Caco-2 (cell line): ENCODE measurements at regions not wholly inside any gene's neighbourhood (a gene's known extent, or its start where the extent isn't known, plus 50 kb on each side); places are given as distances from the start of the nearest gene placed in this dataset.

Experiments used
- BruUV-seq: library from RNA; stranded (reverse); fragments of 400-500 nt; replicated peaks from 2 replicates; lab custom pipeline; 2021; lab: Mats Ljungman, UMichigan
- CTCF ChIA-PET: fragments of 300-600 bp; sonication (Branson Sonifier 250); formaldehyde crosslinking; loops from one replicate; lab custom pipeline; 2022; ENCODE audit warnings: antibody characterized with exemption; lab: Charles Lee
- POLR2A ChIA-PET: fragments of 300-600 bp; sonication (Branson Sonifier 250); formaldehyde crosslinking; loops from one replicate; lab custom pipeline; 2022; ENCODE audit warnings: antibody characterized with exemption; lab: Charles Lee
- DNase-seq, 2 experiments: peaks; one replicate each; pipeline versions ENCODE4 v3.0.0 to v3.0.0-alpha.2; 2020 to 2022
- H3K27me3 ChIP-seq: replicated peaks from 2 replicates; pipeline ENCODE4 v1.6.0; 2011; ENCODE audit warnings: low read length; ENCODE audit not compliant: control insufficient read depth, insufficient read depth
- H3K36me3 ChIP-seq: 2 replicates; pipeline ENCODE4 v1.5.1; 2011; ENCODE audit warnings: low read length; ENCODE audit not compliant: control insufficient read depth, insufficient read depth
- H3K4me1 ChIP-seq: fragments of 250-450 bp; sonication (Bioruptor Pico); 2 replicates; pipeline ENCODE4 v1.5.1; 2020; ENCODE audit warnings: mild to moderate bottlenecking
- H3K4me3 ChIP-seq: 2 replicates; pipeline ENCODE4 v1.5.1; 2011; ENCODE audit warnings: low read depth, mild to moderate bottlenecking, control low read depth, low read length
- H3K9me3 ChIP-seq: fragments of 250-450 bp; sonication (Bioruptor Pico); 2 replicates; pipeline ENCODE4 v1.5.1; 2020; ENCODE audit warnings: mild to moderate bottlenecking, moderate library complexity
- H3K27ac Mint-ChIP-seq: one replicate; pipeline ENCODE4 v1.8.0; 2022; ENCODE audit warnings: mixed read lengths; ENCODE audit not compliant: unreplicated experiment
- H3K27me3 Mint-ChIP-seq: one replicate; pipeline ENCODE4 v1.8.0; 2022; ENCODE audit warnings: mixed read lengths; ENCODE audit not compliant: insufficient read depth, unreplicated experiment
- H3K36me3 Mint-ChIP-seq: one replicate; pipeline ENCODE4 v1.8.0; 2022; ENCODE audit warnings: mild to moderate bottlenecking, mixed read lengths; ENCODE audit not compliant: insufficient read depth, unreplicated experiment
- H3K4me1 Mint-ChIP-seq: one replicate; pipeline ENCODE4 v1.8.0; 2022; ENCODE audit warnings: low read depth, mixed read lengths; ENCODE audit not compliant: unreplicated experiment
- H3K4me3 Mint-ChIP-seq: one replicate; pipeline ENCODE4 v1.8.0; 2022; ENCODE audit warnings: mild to moderate bottlenecking, moderate library complexity, mixed read lengths; ENCODE audit not compliant: unreplicated experiment
- H3K9me3 Mint-ChIP-seq: one replicate; pipeline ENCODE4 v1.8.0; 2022; ENCODE audit warnings: mixed read lengths; ENCODE audit not compliant: unreplicated experiment
- intact Hi-C: fragments of 100-400 bp; cut with micrococcal nuclease; formaldehyde crosslinking; loops from one replicate; pipeline ENCODE4 v1.10.0; 2022; ENCODE audit not compliant: unreplicated experiment
- TF ChIP-seq, protein P1 (sequence below), 2 experiments: fragments of 200-600 bp in 1 of 2; IDR thresholded peaks; 1 replicate in 1 of 2; 2 replicates in 1 of 2; pipeline versions ENCODE4 v1.5.1 to v1.8.0; 2011 to 2022; ENCODE audit warnings: antibody characterized with exemption in 1 of 2, control low read depth in 1 of 2, inconsistent platforms in 1 of 2, low read depth in 1 of 2, low read length in 1 of 2, mild to moderate bottlenecking in 1 of 2, moderate library complexity in 1 of 2; ENCODE audit not compliant: insufficient read depth in 1 of 2, severe bottlenecking in 1 of 2, unreplicated experiment in 1 of 2

DNA sequence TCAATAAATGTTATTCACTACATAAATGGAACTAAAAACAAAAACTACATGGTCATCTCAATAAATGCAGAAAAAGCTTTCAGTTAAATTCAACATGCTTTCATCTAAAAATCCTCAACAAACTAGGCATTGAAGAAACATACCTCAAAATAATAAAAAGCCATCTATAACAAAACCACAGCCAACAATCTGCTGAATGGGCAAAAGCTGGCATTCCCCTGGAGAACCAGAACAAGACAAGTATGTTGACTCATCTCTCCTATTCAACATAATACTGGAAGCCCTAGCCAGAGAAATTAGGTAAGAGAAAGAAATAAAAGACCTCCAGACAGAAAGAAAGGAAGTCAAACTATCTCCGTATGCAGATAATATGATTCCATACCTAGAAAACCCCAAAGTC lies 759.9 kb downstream of the EPHA3 start:
- intact Hi-C loops = no loop called here
- no peaks in the 10 kb centered on the region for H3K36me3 Mint-ChIP-seq
- no peaks in the 10 kb centered on the region for H3K27me3 ChIP-seq
- no peak overlapping the region for H3K27ac Mint-ChIP-seq
- CTCF ChIA-PET = no interaction called here
- no peaks in the 10 kb centered on the region for H3K9me3 ChIP-seq
- H3K36me3 ChIP-seq = no peaks in the 10 kb centered on the region
- no peaks in the 10 kb centered on the region for H3K4me1 Mint-ChIP-seq
- TF ChIP-seq, protein P1, sequence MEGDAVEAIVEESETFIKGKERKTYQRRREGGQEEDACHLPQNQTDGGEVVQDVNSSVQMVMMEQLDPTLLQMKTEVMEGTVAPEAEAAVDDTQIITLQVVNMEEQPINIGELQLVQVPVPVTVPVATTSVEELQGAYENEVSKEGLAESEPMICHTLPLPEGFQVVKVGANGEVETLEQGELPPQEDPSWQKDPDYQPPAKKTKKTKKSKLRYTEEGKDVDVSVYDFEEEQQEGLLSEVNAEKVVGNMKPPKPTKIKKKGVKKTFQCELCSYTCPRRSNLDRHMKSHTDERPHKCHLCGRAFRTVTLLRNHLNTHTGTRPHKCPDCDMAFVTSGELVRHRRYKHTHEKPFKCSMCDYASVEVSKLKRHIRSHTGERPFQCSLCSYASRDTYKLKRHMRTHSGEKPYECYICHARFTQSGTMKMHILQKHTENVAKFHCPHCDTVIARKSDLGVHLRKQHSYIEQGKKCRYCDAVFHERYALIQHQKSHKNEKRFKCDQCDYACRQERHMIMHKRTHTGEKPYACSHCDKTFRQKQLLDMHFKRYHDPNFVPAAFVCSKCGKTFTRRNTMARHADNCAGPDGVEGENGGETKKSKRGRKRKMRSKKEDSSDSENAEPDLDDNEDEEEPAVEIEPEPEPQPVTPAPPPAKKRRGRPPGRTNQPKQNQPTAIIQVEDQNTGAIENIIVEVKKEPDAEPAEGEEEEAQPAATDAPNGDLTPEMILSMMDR (IDR thresholded peaks at IDR 0.05; ENCODE audit: insufficient read depth in 1 of 2, low read depth in 1 of 2, low read length in 1 of 2, severe bottlenecking in 1 of 2, unreplicated experiment in 1 of 2) = no peak
- no peak overlapping the region for H3K4me3 Mint-ChIP-seq
- no peak for DNase-seq
- no peaks in the 10 kb centered on the region for H3K9me3 Mint-ChIP-seq
- no peaks in the 10 kb centered on the region for H3K27me3 Mint-ChIP-seq
- H3K4me3 ChIP-seq = no peak overlapping the region
- POLR2A ChIA-PET = no interaction called here
- BruUV-seq = no TSS peak
- no peaks in the 10 kb centered on the region for H3K4me1 ChIP-seq

DNA sequence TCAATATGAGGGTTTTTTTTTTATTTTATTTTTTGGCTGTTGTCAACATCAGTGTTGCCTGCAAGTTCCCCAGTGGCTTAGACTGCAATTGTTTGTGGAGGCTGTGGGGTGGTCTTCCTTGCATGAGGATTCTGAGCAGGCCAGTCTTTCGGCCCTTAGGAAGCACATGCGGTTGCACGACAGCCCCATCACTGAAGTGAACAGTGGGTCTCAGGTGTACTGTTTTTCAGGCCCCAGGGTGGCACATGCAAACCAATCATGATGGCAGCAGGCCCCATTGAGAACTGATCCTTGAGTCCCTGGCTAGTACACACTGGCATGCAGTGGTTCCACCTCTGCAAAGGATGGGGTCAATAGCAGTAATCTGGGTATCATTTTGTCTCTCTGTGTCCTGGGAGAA lies 768.7 kb downstream of the EPHA3 start:
- Mint-ChIP-seq H3K27ac (no peak overlapping the region), H3K36me3 (no peaks in the 10 kb centered on the region), H3K4me1 (no peaks in the 10 kb centered on the region), H3K4me3 (no peak overlapping the region), H3K9me3 (no peaks in the 10 kb centered on the region), H3K27me3 (no peaks in the 10 kb centered on the region)
- POLR2A ChIA-PET = no interaction called here
- DNase-seq = no peak
- Histone ChIP-seq H3K27me3 (no peaks in the 10 kb centered on the region), H3K36me3 (no peaks in the 10 kb centered on the region), H3K4me3 (no peak overlapping the region), H3K9me3 (no peaks in the 10 kb centered on the region), H3K4me1 (no peaks in the 10 kb centered on the region)
- intact Hi-C loops = no loop called here
- CTCF ChIA-PET = no interaction called here
- no TSS peak for BruUV-seq
- TF ChIP-seq, protein P1 (IDR thresholded peaks at IDR 0.05; ENCODE audit: insufficient read depth in 1 of 2, low read depth in 1 of 2, low read length in 1 of 2, severe bottlenecking in 1 of 2, unreplicated experiment in 1 of 2) = no peak

DNA sequence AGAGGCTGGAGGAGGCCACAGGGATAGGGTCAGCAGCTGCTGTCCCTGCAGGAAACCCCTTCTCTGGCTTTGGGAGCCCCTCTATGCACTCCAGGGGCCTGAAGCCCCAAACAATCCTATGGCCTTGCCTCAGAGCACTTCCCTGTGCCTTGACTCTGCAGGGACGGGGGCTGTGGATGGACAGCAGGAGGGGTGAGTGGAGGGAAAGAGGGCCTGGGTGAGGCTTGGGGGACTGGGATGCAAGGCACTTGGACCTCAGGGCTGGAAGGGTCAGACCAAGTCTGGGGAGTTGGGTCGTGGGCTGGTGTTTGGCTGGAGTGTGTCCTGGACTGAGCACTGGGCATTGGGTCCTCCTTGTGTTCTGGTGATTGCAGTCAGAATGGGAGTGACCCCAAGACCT lies 769.8 kb downstream of the EPHA3 start:
- TF ChIP-seq, protein P1 (IDR thresholded peaks at IDR 0.05; ENCODE audit: insufficient read depth in 1 of 2, low read depth in 1 of 2, low read length in 1 of 2, severe bottlenecking in 1 of 2, unreplicated experiment in 1 of 2) = no peak
- Histone ChIP-seq H3K4me3 (no peak overlapping the region), H3K9me3 (no peaks in the 10 kb centered on the region), H3K4me1 (no peaks in the 10 kb centered on the region), H3K36me3 (no peaks in the 10 kb centered on the region), H3K27me3 (no peaks in the 10 kb centered on the region)
- H3K4me1 Mint-ChIP-seq = no peaks in the 10 kb centered on the region
- H3K9me3 Mint-ChIP-seq = no peaks in the 10 kb centered on the region
- no peaks in the 10 kb centered on the region for H3K36me3 Mint-ChIP-seq
- no peak overlapping the region for H3K27ac Mint-ChIP-seq
- BruUV-seq = no TSS peak
- no peak overlapping the region for H3K4me3 Mint-ChIP-seq
- H3K27me3 Mint-ChIP-seq = no peaks in the 10 kb centered on the region
- POLR2A ChIA-PET = no interaction called here
- DNase-seq = no peak
- CTCF ChIA-PET = no interaction called here
- intact Hi-C loops = no loop called here
